NCI-H510A treated with DMSO at 0.1 percent for 48 hours (cell line): ENCODE measurements at regions not wholly inside any gene's neighbourhood (a gene's known extent, or its start where the extent isn't known, plus 50 kb on each side); places are given as distances from the start of the nearest gene placed in this dataset.

Experiments
- DNase-seq: peaks from one replicate; lab custom pipeline; 2025; lab: John Stamatoyannopoulos, UW

GRCh38 chr2:15808204-15808910 is 132.0 kb upstream of the MYCN start:
- DNase-seq, result no peak

GRCh38 chr2:15808944-15809343 is 131.4 kb upstream of the MYCN start:
- DNase-seq, result no peak

- DNase-seq, result no peak
These were observed 130.9 kb upstream of the MYCN start for GRCh38 chr2:15809404-15809803.

- no peak for DNase-seq
These were observed 129.7 kb upstream of the MYCN start for GRCh38 chr2:15810477-15811150.

GRCh38 chr2:15811367-15811766 is 129.0 kb upstream of the MYCN start:
- DNase-seq, result no peak

GRCh38 chr2:15812187-15812780 is 128.1 kb upstream of the MYCN start:
- no peak for DNase-seq

GRCh38 chr2:15813481-15814266 is 126.7 kb upstream of the MYCN start:
- DNase-seq, result no peak

GRCh38 chr2:15814403-15814802 is 125.9 kb upstream of the MYCN start:
- DNase-seq, result no peak

GRCh38 chr2:15814946-15815345 is 125.4 kb upstream of the MYCN start:
- DNase-seq, result no peak

GRCh38 chr2:15816226-15816625 is 124.1 kb upstream of the MYCN start:
- DNase-seq, result no peak

GRCh38 chr2:15816674-15817406 is 123.5 kb upstream of the MYCN start:
- no peak for DNase-seq

- DNase-seq, result no peak
These were observed 122.6 kb upstream of the MYCN start for GRCh38 chr2:15817748-15818147.

GRCh38 chr2:15818318-15818753 is 122.0 kb upstream of the MYCN start:
- DNase-seq, result no peak

- no peak for DNase-seq
These were observed 121.5 kb upstream of the MYCN start for GRCh38 chr2:15818881-15819280.

GRCh38 chr2:15819562-15820256 is 120.6 kb upstream of the MYCN start:
- no peak for DNase-seq

- no peak for DNase-seq
These were observed 120.1 kb upstream of the MYCN start for GRCh38 chr2:15820257-15820566.

GRCh38 chr2:15820927-15821326 is 119.4 kb upstream of the MYCN start:
- DNase-seq, result no peak

- no peak for DNase-seq
These were observed 118.0 kb upstream of the MYCN start for GRCh38 chr2:15822151-15823044.

GRCh38 chr2:15823459-15824396 is 116.6 kb upstream of the MYCN start:
- DNase-seq, result no peak
